Ascending aorta (tissue), 2 donors: ENCODE measurements at regions not wholly inside any gene's neighbourhood (a gene's known extent, or its start where the extent isn't known, plus 50 kb on each side); places are given as distances from the start of the nearest gene placed in this dataset.

Source experiments
- DNase-seq, 2 donors: peaks; one replicate each; pipeline ENCODE4 v3.0.0-alpha.2; 2019; ENCODE audit warnings: low spot score in 2 of 2
- H3K27ac ChIP-seq, 2 donors: fragments of 200-600 bp; sonication (generic); one replicate each; pipeline ENCODE4 v1.5.1; 2016 to 2017; ENCODE audit warnings: mild to moderate bottlenecking in 1 of 2
- H3K27me3 ChIP-seq: fragments of 200-600 bp; sonication (generic); one replicate; pipeline ENCODE4 v1.5.1; 2017
- H3K36me3 ChIP-seq, 2 donors: fragments of 200-600 bp; sonication (generic); one replicate each; pipeline ENCODE4 v1.5.1; 2016
- H3K4me1 ChIP-seq, 2 donors: fragments of 200-600 bp; sonication (generic); one replicate each; pipeline ENCODE4 v1.5.1; 2016 to 2017; ENCODE audit warnings: mild to moderate bottlenecking in 1 of 2
- H3K4me3 ChIP-seq, 2 donors: fragments of 200-600 bp; sonication (generic); one replicate each; pipeline ENCODE4 v1.5.1; 2016 to 2017; ENCODE audit warnings: mild to moderate bottlenecking in 1 of 2
- H3K9me3 ChIP-seq, 2 donors: fragments of 200-600 bp; sonication (generic); one replicate each; pipeline ENCODE4 v1.5.1; 2016
- CTCF ChIP-seq, 3 experiments: fragments of 200-600 bp in 2 of 3; fragments of 450-650 bp in 1 of 3; sonication (generic) in 2 of 3; IDR thresholded peaks; one replicate each; pipeline ENCODE4 v1.5.1; 2016 to 2019; ENCODE audit warnings: antibody characterized with exemption in 3 of 3, mild to moderate bottlenecking in 1 of 3, moderate library complexity in 1 of 3
- intact Hi-C: fragments of 100-400 bp; cut with DNase I; formaldehyde crosslinking; loops from one replicate; pipeline ENCODE4 v1.15.1; 2023

DNA sequence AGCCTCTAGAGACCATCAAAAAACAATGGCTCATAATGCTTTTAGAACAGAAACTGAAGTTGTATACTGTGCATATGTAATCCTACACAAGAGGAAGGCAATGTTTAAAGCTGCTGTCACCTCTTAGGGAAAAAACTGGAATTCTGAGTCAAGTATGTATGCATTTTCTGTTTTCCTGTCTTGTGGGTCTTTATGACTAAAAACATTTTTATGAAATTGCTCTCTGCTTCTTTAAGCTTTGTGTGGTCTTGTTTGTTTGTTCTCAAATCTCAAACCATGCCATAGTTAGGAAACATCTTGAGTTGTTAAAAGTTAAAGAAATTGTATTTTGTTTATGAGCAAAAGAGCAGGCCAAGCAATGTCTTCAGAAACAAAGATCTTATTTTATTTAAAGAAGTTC lies 80.9 kb upstream of the SOX2 start:
- Histone ChIP-seq H3K4me3 (no peak overlapping the region), H3K36me3 (no peaks in the 10 kb centered on the region), H3K4me1 (no peaks in the 10 kb centered on the region), H3K27me3 (no peaks in the 10 kb centered on the region), H3K9me3 (no peaks in the 10 kb centered on the region), H3K27ac (no peak overlapping the region)
- no peak for TF ChIP-seq CTCF (IDR thresholded peaks at IDR 0.05)
- no peak for DNase-seq
- intact Hi-C loops, result no loop called here

DNA sequence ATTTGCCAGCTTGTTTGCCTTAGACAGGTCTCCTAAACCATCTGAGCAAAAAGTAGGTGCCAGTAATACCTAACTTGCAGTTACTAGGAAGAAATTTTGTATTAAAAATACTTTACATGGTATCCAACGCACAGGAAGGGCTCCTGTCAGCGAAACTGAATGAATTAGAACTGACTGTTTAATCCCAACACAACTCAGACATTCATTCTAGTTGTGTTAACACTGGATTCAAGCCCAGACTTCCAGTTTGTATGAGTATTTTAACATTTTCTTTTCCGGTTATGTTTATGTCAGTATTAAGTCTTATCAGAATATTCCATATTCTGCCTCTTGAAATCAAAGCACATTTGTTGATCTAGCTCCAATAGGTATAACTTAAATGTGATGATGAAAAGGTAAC lies 82.0 kb upstream of the SOX2 start:
- Histone ChIP-seq H3K9me3 (no peaks in the 10 kb centered on the region), H3K36me3 (no peaks in the 10 kb centered on the region), H3K27me3 (no peaks in the 10 kb centered on the region), H3K4me3 (no peak overlapping the region), H3K27ac (no peak overlapping the region), H3K4me1 (no peaks in the 10 kb centered on the region)
- TF ChIP-seq CTCF (IDR thresholded peaks at IDR 0.05), result no peak
- DNase-seq, result no peak
- intact Hi-C loops, result no loop called here

DNA sequence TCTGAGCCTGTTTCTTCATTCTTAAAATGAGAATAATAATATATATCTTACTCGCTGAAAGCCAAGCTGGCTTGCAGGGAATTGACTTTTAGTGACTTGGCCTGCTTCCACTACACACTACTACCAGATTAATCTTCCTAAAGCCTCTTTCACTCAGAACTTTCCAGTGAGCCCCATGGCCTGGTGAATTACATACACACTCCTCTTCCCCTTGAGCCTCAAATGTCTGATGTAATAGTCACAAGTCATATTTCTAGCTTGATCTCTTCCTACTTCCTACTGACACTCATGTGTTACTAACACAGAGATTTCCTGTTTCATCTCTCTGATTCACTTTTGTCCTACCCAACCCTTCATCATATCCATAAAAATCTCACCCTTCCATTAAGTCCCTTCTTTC lies 82.7 kb upstream of the SOX2 start:
- H3K9me3 ChIP-seq, result no peaks in the 10 kb centered on the region
- DNase-seq, result no peak
- H3K4me1 ChIP-seq, result no peaks in the 10 kb centered on the region
- no peak overlapping the region for H3K27ac ChIP-seq
- no peaks in the 10 kb centered on the region for H3K36me3 ChIP-seq
- no peak for TF ChIP-seq CTCF (IDR thresholded peaks at IDR 0.05)
- H3K4me3 ChIP-seq, result no peak overlapping the region
- intact Hi-C loops, result no loop called here
- H3K27me3 ChIP-seq, result no peaks in the 10 kb centered on the region

- Histone ChIP-seq H3K36me3 (no peaks in the 10 kb centered on the region), H3K4me3 (no peak overlapping the region), H3K27me3 (no peaks in the 10 kb centered on the region), H3K4me1 (no peaks in the 10 kb centered on the region), H3K27ac (no peak overlapping the region), H3K9me3 (no peaks in the 10 kb centered on the region)
- TF ChIP-seq CTCF (IDR thresholded peaks at IDR 0.05), result no peak
- DNase-seq, result no peak
- intact Hi-C loops, result no loop called here
Observed at GRCh38 chr3:181628384-181628783, 83.3 kb upstream of the SOX2 start.

GRCh38 chr3:181626036-181626435 lies 85.7 kb upstream of the SOX2 start:
- H3K27ac ChIP-seq, result no peak overlapping the region
- H3K4me1 ChIP-seq, result no peaks in the 10 kb centered on the region
- TF ChIP-seq CTCF (IDR thresholded peaks at IDR 0.05), result no peak
- H3K9me3 ChIP-seq, result no peaks in the 10 kb centered on the region
- no peaks in the 10 kb centered on the region for H3K36me3 ChIP-seq
- intact Hi-C loops, result no loop called here
- no peaks in the 10 kb centered on the region for H3K27me3 ChIP-seq
- DNase-seq, result no peak
- H3K4me3 ChIP-seq, result no peak overlapping the region

DNA sequence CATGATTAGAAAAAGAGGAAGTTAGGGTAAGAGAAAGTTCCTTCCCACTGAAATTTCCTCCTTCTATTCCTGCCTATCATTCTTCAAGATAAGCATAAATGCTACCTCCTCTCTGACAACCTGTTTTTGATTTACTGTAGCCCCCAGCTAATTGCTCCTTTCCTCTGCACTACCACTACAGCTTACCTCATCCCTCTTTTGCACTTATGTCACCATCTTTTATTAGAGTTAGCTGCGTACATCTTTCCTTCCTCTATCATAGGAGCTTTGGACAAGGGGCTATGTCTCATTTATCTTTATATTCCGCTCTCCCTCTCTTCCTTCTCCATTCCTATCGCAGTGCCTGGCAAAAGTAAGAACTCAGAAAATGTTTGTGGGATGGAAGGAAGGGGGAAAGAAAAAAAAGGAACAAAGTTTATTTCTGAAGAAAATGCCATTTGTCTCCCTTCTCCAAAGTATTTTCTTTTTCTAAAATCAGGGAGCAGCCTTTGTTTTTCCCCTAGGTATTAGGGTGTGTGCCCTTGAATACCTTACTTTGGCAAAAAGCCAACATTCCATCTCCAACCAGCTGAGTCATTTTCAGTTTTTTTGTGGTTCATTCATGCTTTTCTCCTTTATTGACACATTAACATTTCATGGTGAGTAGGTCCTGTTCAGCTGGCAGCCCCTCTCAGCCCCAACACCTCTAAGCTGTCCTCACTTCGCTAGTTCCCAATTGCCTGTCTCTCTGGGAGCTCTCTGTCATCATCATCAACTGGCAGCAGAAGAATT lies 87.6 kb upstream of the SOX2 start:
- Histone ChIP-seq H3K4me1 (no peaks in the 10 kb centered on the region), H3K27ac (no peak overlapping the region), H3K4me3 (no peak overlapping the region), H3K9me3 (no peaks in the 10 kb centered on the region), H3K36me3 (no peaks in the 10 kb centered on the region), H3K27me3 (no peaks in the 10 kb centered on the region)
- DNase-seq, result no peak
- no peak for TF ChIP-seq CTCF (IDR thresholded peaks at IDR 0.05)
- intact Hi-C loops, result no loop called here
